Caco-2 (cell line): ENCODE measurements at regions not wholly inside any gene's neighbourhood (a gene's known extent, or its start where the extent isn't known, plus 50 kb on each side); places are given as distances from the start of the nearest gene placed in this dataset.

ENCODE experiments used
- BruUV-seq: library from RNA; stranded (reverse); fragments of 400-500 nt; replicated peaks from 2 replicates; lab custom pipeline; 2021; lab: Mats Ljungman, UMichigan
- CTCF ChIA-PET: fragments of 300-600 bp; sonication (Branson Sonifier 250); formaldehyde crosslinking; loops from one replicate; lab custom pipeline; 2022; ENCODE audit warnings: antibody characterized with exemption; lab: Charles Lee
- POLR2A ChIA-PET: fragments of 300-600 bp; sonication (Branson Sonifier 250); formaldehyde crosslinking; loops from one replicate; lab custom pipeline; 2022; ENCODE audit warnings: antibody characterized with exemption; lab: Charles Lee
- DNase-seq, 2 experiments: peaks; one replicate each; pipeline versions ENCODE4 v3.0.0 to v3.0.0-alpha.2; 2020 to 2022
- H3K27me3 ChIP-seq: replicated peaks from 2 replicates; pipeline ENCODE4 v1.6.0; 2011; ENCODE audit warnings: low read length; ENCODE audit not compliant: control insufficient read depth, insufficient read depth
- H3K36me3 ChIP-seq: 2 replicates; pipeline ENCODE4 v1.5.1; 2011; ENCODE audit warnings: low read length; ENCODE audit not compliant: control insufficient read depth, insufficient read depth
- H3K4me1 ChIP-seq: fragments of 250-450 bp; sonication (Bioruptor Pico); 2 replicates; pipeline ENCODE4 v1.5.1; 2020; ENCODE audit warnings: mild to moderate bottlenecking
- H3K4me3 ChIP-seq: 2 replicates; pipeline ENCODE4 v1.5.1; 2011; ENCODE audit warnings: low read depth, mild to moderate bottlenecking, control low read depth, low read length
- H3K9me3 ChIP-seq: fragments of 250-450 bp; sonication (Bioruptor Pico); 2 replicates; pipeline ENCODE4 v1.5.1; 2020; ENCODE audit warnings: mild to moderate bottlenecking, moderate library complexity
- H3K27ac Mint-ChIP-seq: one replicate; pipeline ENCODE4 v1.8.0; 2022; ENCODE audit warnings: mixed read lengths; ENCODE audit not compliant: unreplicated experiment
- H3K27me3 Mint-ChIP-seq: one replicate; pipeline ENCODE4 v1.8.0; 2022; ENCODE audit warnings: mixed read lengths; ENCODE audit not compliant: insufficient read depth, unreplicated experiment
- H3K36me3 Mint-ChIP-seq: one replicate; pipeline ENCODE4 v1.8.0; 2022; ENCODE audit warnings: mild to moderate bottlenecking, mixed read lengths; ENCODE audit not compliant: insufficient read depth, unreplicated experiment
- H3K4me1 Mint-ChIP-seq: one replicate; pipeline ENCODE4 v1.8.0; 2022; ENCODE audit warnings: low read depth, mixed read lengths; ENCODE audit not compliant: unreplicated experiment
- H3K4me3 Mint-ChIP-seq: one replicate; pipeline ENCODE4 v1.8.0; 2022; ENCODE audit warnings: mild to moderate bottlenecking, moderate library complexity, mixed read lengths; ENCODE audit not compliant: unreplicated experiment
- H3K9me3 Mint-ChIP-seq: one replicate; pipeline ENCODE4 v1.8.0; 2022; ENCODE audit warnings: mixed read lengths; ENCODE audit not compliant: unreplicated experiment
- intact Hi-C: fragments of 100-400 bp; cut with micrococcal nuclease; formaldehyde crosslinking; loops from one replicate; pipeline ENCODE4 v1.10.0; 2022; ENCODE audit not compliant: unreplicated experiment
- TF ChIP-seq, protein P1 (sequence below), 2 experiments: fragments of 200-600 bp in 1 of 2; IDR thresholded peaks; 1 replicate in 1 of 2; 2 replicates in 1 of 2; pipeline versions ENCODE4 v1.5.1 to v1.8.0; 2011 to 2022; ENCODE audit warnings: antibody characterized with exemption in 1 of 2, control low read depth in 1 of 2, inconsistent platforms in 1 of 2, low read depth in 1 of 2, low read length in 1 of 2, mild to moderate bottlenecking in 1 of 2, moderate library complexity in 1 of 2; ENCODE audit not compliant: insufficient read depth in 1 of 2, severe bottlenecking in 1 of 2, unreplicated experiment in 1 of 2

- H3K9me3 Mint-ChIP-seq: no peaks in the 10 kb centered on the region
- TF ChIP-seq, protein P1, sequence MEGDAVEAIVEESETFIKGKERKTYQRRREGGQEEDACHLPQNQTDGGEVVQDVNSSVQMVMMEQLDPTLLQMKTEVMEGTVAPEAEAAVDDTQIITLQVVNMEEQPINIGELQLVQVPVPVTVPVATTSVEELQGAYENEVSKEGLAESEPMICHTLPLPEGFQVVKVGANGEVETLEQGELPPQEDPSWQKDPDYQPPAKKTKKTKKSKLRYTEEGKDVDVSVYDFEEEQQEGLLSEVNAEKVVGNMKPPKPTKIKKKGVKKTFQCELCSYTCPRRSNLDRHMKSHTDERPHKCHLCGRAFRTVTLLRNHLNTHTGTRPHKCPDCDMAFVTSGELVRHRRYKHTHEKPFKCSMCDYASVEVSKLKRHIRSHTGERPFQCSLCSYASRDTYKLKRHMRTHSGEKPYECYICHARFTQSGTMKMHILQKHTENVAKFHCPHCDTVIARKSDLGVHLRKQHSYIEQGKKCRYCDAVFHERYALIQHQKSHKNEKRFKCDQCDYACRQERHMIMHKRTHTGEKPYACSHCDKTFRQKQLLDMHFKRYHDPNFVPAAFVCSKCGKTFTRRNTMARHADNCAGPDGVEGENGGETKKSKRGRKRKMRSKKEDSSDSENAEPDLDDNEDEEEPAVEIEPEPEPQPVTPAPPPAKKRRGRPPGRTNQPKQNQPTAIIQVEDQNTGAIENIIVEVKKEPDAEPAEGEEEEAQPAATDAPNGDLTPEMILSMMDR (IDR thresholded peaks at IDR 0.05; ENCODE audit: insufficient read depth in 1 of 2, low read depth in 1 of 2, low read length in 1 of 2, severe bottlenecking in 1 of 2, unreplicated experiment in 1 of 2): no peak
- H3K4me1 Mint-ChIP-seq: peaks cover 6% of the 10 kb centered on the region
- no peak overlapping the region for H3K4me3 Mint-ChIP-seq
- H3K36me3 Mint-ChIP-seq: no peaks in the 10 kb centered on the region
- Histone ChIP-seq H3K9me3 (peaks cover 4% of the 10 kb centered on the region; the same call in 1 of the 2 replicates), H3K4me3 (no peak overlapping the region), H3K4me1 (peaks cover 9% of the 10 kb centered on the region), H3K36me3 (no peaks in the 10 kb centered on the region), H3K27me3 (no peaks in the 10 kb centered on the region)
- intact Hi-C loops: loop anchor here (10.0 kb wide), 1 partner anchor 57 kb away; no protein-coding TSS in a partner anchor
- POLR2A ChIA-PET: no interaction called here
- H3K27ac Mint-ChIP-seq: no peak overlapping the region
- DNase-seq: no peak
- CTCF ChIA-PET: no interaction called here
- H3K27me3 Mint-ChIP-seq: no peaks in the 10 kb centered on the region
- no TSS peak for BruUV-seq
These were observed 190.9 kb upstream of the SLC24A3 start for GRCh38 chr20:19021406-19022117.

DNA sequence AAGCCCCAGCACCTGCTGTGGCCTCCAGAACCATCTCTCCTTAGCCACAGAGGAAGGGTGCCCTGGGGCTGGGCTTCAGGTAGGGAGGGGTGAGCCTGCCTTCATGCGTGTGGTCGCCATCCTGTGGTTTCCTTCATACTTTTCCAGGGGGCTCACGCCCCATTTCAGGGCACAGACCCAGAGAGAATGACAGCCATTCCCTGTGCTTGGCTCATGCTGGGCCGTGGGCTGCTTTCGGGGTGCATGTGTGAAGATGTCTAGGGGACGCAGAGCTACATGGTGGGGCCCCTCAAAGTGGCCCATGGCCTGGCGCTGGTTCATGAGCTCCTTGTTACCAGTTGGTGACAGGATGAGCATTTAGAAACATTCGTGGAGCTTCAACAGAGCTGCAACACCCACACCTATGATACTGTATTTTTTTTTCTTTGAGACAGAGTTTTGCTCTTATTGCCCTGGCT is 190.3 kb upstream of the SLC24A3 start:
- Histone ChIP-seq H3K9me3 (peaks cover 4% of the 10 kb centered on the region; the same call in 1 of the 2 replicates), H3K4me3 (no peak overlapping the region), H3K27me3 (no peaks in the 10 kb centered on the region), H3K36me3 (no peaks in the 10 kb centered on the region), H3K4me1 (peaks cover 9% of the 10 kb centered on the region)
- Mint-ChIP-seq H3K27ac (no peak overlapping the region), H3K4me3 (no peak overlapping the region), H3K36me3 (no peaks in the 10 kb centered on the region), H3K4me1 (peaks cover 6% of the 10 kb centered on the region), H3K27me3 (no peaks in the 10 kb centered on the region), H3K9me3 (no peaks in the 10 kb centered on the region)
- intact Hi-C loops: loop anchor here (10.0 kb wide), 1 partner anchor 57 kb away; no protein-coding TSS in a partner anchor
- ChIA-PET POLR2A (no interaction called here), CTCF (no interaction called here)
- no peak for DNase-seq
- BruUV-seq: no TSS peak
- TF ChIP-seq, protein P1 (IDR thresholded peaks at IDR 0.05; ENCODE audit: insufficient read depth in 1 of 2, low read depth in 1 of 2, low read length in 1 of 2, severe bottlenecking in 1 of 2, unreplicated experiment in 1 of 2): no peak

DNA sequence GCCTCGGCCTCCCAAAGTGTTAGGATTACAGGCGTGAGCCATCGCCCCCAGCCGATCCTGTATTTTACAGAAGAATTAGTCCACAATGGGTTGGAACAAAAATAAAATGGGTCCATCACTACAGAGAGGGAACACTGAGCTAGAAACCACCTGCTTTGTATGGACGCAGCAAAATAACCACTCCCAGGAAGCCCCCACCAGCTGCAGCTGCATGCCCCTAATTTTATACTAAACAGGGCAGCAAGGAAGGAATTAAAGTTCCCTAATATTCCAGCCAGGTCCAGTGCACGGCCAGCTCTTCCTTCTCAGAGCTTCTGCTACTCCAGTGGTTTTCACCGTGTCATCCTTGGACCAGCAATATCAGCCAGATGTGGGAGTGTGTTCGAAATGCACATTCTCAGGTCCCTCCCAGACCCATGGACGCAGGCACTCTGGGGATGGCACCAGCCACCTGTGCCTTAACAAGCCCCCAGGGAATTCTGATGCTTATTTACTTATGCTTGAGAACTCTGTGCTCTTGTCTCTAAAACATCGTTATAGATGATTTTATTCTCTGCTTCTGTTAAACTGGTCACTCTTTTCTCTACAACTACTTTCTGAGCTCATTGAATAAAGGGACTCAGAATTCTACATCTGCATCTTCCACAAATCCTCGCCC is 189.5 kb upstream of the SLC24A3 start:
- H3K27me3 Mint-ChIP-seq: no peaks in the 10 kb centered on the region
- DNase-seq: no peak
- TF ChIP-seq, protein P1 (IDR thresholded peaks at IDR 0.05; ENCODE audit: insufficient read depth in 1 of 2, low read depth in 1 of 2, low read length in 1 of 2, severe bottlenecking in 1 of 2, unreplicated experiment in 1 of 2): no peak
- no peaks in the 10 kb centered on the region for H3K36me3 Mint-ChIP-seq
- H3K36me3 ChIP-seq: no peaks in the 10 kb centered on the region
- ChIA-PET CTCF (no interaction called here), POLR2A (no interaction called here)
- no peaks in the 10 kb centered on the region for H3K27me3 ChIP-seq
- H3K9me3 ChIP-seq: peaks cover 4% of the 10 kb centered on the region; the same call in 1 of the 2 replicates
- H3K9me3 Mint-ChIP-seq: no peaks in the 10 kb centered on the region
- peaks cover 9% of the 10 kb centered on the region for H3K4me1 ChIP-seq
- H3K27ac Mint-ChIP-seq: no peak overlapping the region
- BruUV-seq: no TSS peak
- peaks cover 6% of the 10 kb centered on the region for H3K4me1 Mint-ChIP-seq
- H3K4me3 Mint-ChIP-seq: no peak overlapping the region
- intact Hi-C loops: loop anchor here (10.0 kb wide), 1 partner anchor 58 kb away; no protein-coding TSS in a partner anchor
- no peak overlapping the region for H3K4me3 ChIP-seq
